ENCODE measurements at regions not wholly inside any gene's neighbourhood (a gene's known extent, or its start where the extent isn't known, plus 50 kb on each side); places are given as distances from the start of the nearest gene placed in this dataset.

- TF ChIP-seq ZBTB26 (tag by site-specific recombination; optimal IDR thresholded peaks at IDR 0.05), result no peak
These were observed 538.3 kb upstream of the PCDH7 start (continued) for GRCh38 chr4:30181918-30182317.

- H3K27ac ChIP-seq (ENCODE audit: extremely low read depth, low read depth, low read length), result no peak overlapping the region
- CTCF ChIA-PET, result no interaction called here
- H3K4me3 ChIP-seq (ENCODE audit: low read depth, low read length), result no peak overlapping the region
- no peaks in the 10 kb centered on the region for H3K4me1 ChIP-seq (ENCODE audit: control insufficient read depth, insufficient read depth, low read length)
- TF ChIP-seq ZNF561 (tag by site-specific recombination; IDR thresholded peaks at IDR 0.05; ENCODE audit: borderline replicate concordance) (no peak), ZIC2 (tag by site-specific recombination; IDR thresholded peaks at IDR 0.05) (no peak), ZNF350 (tag by site-specific recombination; IDR thresholded peaks at IDR 0.05) (no peak), ZNF670 (tag by site-specific recombination; IDR thresholded peaks at IDR 0.05; ENCODE audit: low read depth) (no peak), ZNF202 (tag by site-specific recombination; IDR thresholded peaks at IDR 0.05; ENCODE audit: borderline replicate concordance) (no peak), KLF1 (tag by site-specific recombination; IDR thresholded peaks at IDR 0.05) (no peak), ZNF324 (tag by site-specific recombination; IDR thresholded peaks at IDR 0.05) (no peak)
- POLR2A ChIA-PET, result no interaction called here
- no peaks in the 10 kb centered on the region for H3K9me3 ChIP-seq (ENCODE audit: control insufficient read depth, insufficient read depth, low read depth, low read length)
- no peaks in the 10 kb centered on the region for H3K36me3 ChIP-seq (ENCODE audit: control insufficient read depth in 2 of 2, insufficient read depth in 1 of 2, low read length in 2 of 2)
These were observed 537.4 kb upstream of the PCDH7 start for GRCh38 chr4:30182786-30183185.

GRCh38 chr4:30191902-30192301 is 528.3 kb upstream of the PCDH7 start:
- H3K27ac ChIP-seq (ENCODE audit: extremely low read depth, low read depth, low read length), result no peak overlapping the region
- H3K4me3 ChIP-seq (ENCODE audit: low read depth, low read length), result no peak overlapping the region
- no peaks in the 10 kb centered on the region for H3K36me3 ChIP-seq (ENCODE audit: control insufficient read depth in 2 of 2, insufficient read depth in 1 of 2, low read length in 2 of 2)
- ChIA-PET CTCF (no interaction called here), POLR2A (no interaction called here)
- H3K9me3 ChIP-seq (ENCODE audit: control insufficient read depth, insufficient read depth, low read depth, low read length), result no peaks in the 10 kb centered on the region
- H3K4me1 ChIP-seq (ENCODE audit: control insufficient read depth, insufficient read depth, low read length), result no peaks in the 10 kb centered on the region
- TF ChIP-seq ZNF510 (tag by site-specific recombination; IDR thresholded peaks at IDR 0.05; ENCODE audit: insufficient replicate concordance) (no peak), AEBP2 (tag by site-specific recombination; IDR thresholded peaks at IDR 0.05; ENCODE audit: borderline replicate concordance) (no peak), ZBTB48 (tag by site-specific recombination; IDR thresholded peaks at IDR 0.05) (no peak), ZNF704 (tag by site-specific recombination; IDR thresholded peaks at IDR 0.05) (no peak), ZNF221 (tag by site-specific recombination; IDR thresholded peaks at IDR 0.05; ENCODE audit: borderline replicate concordance) (no peak), KLF17 (tag by site-specific recombination; IDR thresholded peaks at IDR 0.05) (no peak), ZBTB7A (tag by site-specific recombination; IDR thresholded peaks at IDR 0.05; ENCODE audit: low read depth) (no peak), SALL2 (tag by site-specific recombination; IDR thresholded peaks at IDR 0.05; ENCODE audit: borderline replicate concordance) (no peak), ZNF433 (tag by site-specific recombination; IDR thresholded peaks at IDR 0.05; ENCODE audit: low read depth) (no peak), ZNF112 (tag by site-specific recombination; IDR thresholded peaks at IDR 0.05) (no peak), ZNF654 (tag by site-specific recombination; IDR thresholded peaks at IDR 0.05; ENCODE audit: low read depth) (no peak), PBX3 (CRISPR knock-in tag; IDR thresholded peaks at IDR 0.05) (no peak), PRDM2 (tag by site-specific recombination; IDR thresholded peaks at IDR 0.05; ENCODE audit: borderline replicate concordance) (no peak)
